ENCODE measurements at regions not wholly inside any gene's neighbourhood (a gene's known extent, or its start where the extent isn't known, plus 50 kb on each side); places are given as distances from the start of the nearest gene placed in this dataset.

- Histone ChIP-seq H3K36me3 (ENCODE audit: insufficient read depth) (no peaks in the 10 kb centered on the region), H3K4me2 (no peak overlapping the region), H3K4me1 (ENCODE audit: insufficient read depth) (peaks cover 37% of the 10 kb centered on the region), H3K27me3 (ENCODE audit: insufficient read depth) (no peaks in the 10 kb centered on the region), H2AFZ (no peak overlapping the region), H3K4me3 (no peak overlapping the region), H4K20me1 (replicated peaks; ENCODE audit: insufficient read depth) (no peaks in the 10 kb centered on the region), H3K79me2 (replicated peaks; ENCODE audit: insufficient read depth) (no peaks in the 10 kb centered on the region), H3F3A (replicated peaks; ENCODE audit: low read depth) (no peaks in the 10 kb centered on the region), H3K9me2 (ENCODE audit: insufficient read depth) (no peaks in the 10 kb centered on the region), H3K27ac (ENCODE audit: low read depth) (no peak overlapping the region)
- Mint-ChIP-seq H3K9me3 (no peaks in the 10 kb centered on the region), H3K36me3 (ENCODE audit: low read depth) (no peaks in the 10 kb centered on the region), H3K27me3 (ENCODE audit: insufficient read depth, low read depth, poor library complexity) (peaks cover 2% of the 10 kb centered on the region), H3K4me1 (peaks cover 25% of the 10 kb centered on the region), H3K4me3 (no peak overlapping the region), H3K27ac (no peak overlapping the region)
- ATAC-seq: no peak
- TF ChIP-seq STAT1 (IDR thresholded peaks at IDR 0.05; ENCODE audit: unreplicated experiment): no peak
- no peak for TF ChIP-seq REST (IDR thresholded peaks at IDR 0.05; ENCODE audit: unreplicated experiment)
- TF ChIP-seq, protein P1, sequence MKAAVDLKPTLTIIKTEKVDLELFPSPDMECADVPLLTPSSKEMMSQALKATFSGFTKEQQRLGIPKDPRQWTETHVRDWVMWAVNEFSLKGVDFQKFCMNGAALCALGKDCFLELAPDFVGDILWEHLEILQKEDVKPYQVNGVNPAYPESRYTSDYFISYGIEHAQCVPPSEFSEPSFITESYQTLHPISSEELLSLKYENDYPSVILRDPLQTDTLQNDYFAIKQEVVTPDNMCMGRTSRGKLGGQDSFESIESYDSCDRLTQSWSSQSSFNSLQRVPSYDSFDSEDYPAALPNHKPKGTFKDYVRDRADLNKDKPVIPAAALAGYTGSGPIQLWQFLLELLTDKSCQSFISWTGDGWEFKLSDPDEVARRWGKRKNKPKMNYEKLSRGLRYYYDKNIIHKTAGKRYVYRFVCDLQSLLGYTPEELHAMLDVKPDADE (IDR thresholded peaks at IDR 0.05): no peak
- TF ChIP-seq EZH2phosphoT487 (IDR thresholded peaks at IDR 0.05; ENCODE audit: unreplicated experiment): no peak
- no peak for TF ChIP-seq POLR2AphosphoS5 (IDR thresholded peaks at IDR 0.05; ENCODE audit: low read depth)
- TF ChIP-seq, protein P2, sequence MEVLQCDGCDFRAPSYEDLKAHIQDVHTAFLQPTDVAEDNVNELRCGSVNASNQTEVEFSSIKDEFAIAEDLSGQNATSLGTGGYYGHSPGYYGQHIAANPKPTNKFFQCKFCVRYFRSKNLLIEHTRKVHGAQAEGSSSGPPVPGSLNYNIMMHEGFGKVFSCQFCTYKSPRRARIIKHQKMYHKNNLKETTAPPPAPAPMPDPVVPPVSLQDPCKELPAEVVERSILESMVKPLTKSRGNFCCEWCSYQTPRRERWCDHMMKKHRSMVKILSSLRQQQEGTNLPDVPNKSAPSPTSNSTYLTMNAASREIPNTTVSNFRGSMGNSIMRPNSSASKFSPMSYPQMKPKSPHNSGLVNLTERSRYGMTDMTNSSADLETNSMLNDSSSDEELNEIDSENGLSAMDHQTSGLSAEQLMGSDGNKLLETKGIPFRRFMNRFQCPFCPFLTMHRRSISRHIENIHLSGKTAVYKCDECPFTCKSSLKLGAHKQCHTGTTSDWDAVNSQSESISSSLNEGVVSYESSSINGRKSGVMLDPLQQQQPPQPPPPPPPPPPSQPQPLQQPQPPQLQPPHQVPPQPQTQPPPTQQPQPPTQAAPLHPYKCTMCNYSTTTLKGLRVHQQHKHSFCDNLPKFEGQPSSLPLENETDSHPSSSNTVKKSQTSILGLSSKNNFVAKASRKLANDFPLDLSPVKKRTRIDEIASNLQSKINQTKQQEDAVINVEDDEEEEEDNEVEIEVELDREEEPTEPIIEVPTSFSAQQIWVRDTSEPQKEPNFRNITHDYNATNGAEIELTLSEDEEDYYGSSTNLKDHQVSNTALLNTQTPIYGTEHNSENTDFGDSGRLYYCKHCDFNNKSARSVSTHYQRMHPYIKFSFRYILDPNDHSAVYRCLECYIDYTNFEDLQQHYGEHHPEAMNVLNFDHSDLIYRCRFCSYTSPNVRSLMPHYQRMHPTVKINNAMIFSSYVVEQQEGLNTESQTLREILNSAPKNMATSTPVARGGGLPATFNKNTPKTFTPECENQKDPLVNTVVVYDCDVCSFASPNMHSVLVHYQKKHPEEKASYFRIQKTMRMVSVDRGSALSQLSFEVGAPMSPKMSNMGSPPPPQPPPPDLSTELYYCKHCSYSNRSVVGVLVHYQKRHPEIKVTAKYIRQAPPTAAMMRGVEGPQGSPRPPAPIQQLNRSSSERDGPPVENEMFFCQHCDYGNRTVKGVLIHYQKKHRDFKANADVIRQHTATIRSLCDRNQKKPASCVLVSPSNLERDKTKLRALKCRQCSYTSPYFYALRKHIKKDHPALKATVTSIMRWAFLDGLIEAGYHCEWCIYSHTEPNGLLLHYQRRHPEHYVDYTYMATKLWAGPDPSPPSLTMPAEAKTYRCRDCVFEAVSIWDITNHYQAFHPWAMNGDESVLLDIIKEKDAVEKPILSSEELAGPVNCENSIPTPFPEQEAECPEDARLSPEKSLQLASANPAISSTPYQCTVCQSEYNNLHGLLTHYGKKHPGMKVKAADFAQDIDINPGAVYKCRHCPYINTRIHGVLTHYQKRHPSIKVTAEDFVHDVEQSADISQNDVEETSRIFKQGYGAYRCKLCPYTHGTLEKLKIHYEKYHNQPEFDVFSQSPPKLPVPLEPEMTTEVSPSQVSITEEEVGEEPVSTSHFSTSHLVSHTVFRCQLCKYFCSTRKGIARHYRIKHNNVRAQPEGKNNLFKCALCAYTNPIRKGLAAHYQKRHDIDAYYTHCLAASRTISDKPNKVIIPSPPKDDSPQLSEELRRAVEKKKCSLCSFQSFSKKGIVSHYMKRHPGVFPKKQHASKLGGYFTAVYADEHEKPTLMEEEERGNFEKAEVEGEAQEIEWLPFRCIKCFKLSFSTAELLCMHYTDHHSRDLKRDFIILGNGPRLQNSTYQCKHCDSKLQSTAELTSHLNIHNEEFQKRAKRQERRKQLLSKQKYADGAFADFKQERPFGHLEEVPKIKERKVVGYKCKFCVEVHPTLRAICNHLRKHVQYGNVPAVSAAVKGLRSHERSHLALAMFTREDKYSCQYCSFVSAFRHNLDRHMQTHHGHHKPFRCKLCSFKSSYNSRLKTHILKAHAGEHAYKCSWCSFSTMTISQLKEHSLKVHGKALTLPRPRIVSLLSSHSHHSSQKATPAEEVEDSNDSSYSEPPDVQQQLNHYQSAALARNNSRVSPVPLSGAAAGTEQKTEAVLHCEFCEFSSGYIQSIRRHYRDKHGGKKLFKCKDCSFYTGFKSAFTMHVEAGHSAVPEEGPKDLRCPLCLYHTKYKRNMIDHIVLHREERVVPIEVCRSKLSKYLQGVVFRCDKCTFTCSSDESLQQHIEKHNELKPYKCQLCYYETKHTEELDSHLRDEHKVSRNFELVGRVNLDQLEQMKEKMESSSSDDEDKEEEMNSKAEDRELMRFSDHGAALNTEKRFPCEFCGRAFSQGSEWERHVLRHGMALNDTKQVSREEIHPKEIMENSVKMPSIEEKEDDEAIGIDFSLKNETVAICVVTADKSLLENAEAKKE (CRISPR knock-in tag; IDR thresholded peaks at IDR 0.05): no peak
- TF ChIP-seq CREB1 (CRISPR knock-in tag; IDR thresholded peaks at IDR 0.05; ENCODE audit: low read depth): no peak
- TF ChIP-seq ZNF331 (CRISPR knock-in tag; IDR thresholded peaks at IDR 0.05; ENCODE audit: low read depth): no peak
- TF ChIP-seq NANOG (IDR thresholded peaks at IDR 0.05; ENCODE audit: borderline replicate concordance): no peak
- TF ChIP-seq JUNB (IDR thresholded peaks at IDR 0.05; ENCODE audit: unreplicated experiment): no peak
- TF ChIP-seq ZNF114 (CRISPR knock-in tag; IDR thresholded peaks at IDR 0.05): no peak
- no peak for TF ChIP-seq CTCF (conservative IDR thresholded peaks at IDR 0.05; ENCODE audit: low read depth in 2 of 2)
- TF ChIP-seq EZH2 (IDR thresholded peaks at IDR 0.05; ENCODE audit: low read depth, unreplicated experiment): no peak
- DNase-seq (ENCODE audit: low spot score): no peak
Measured at GRCh38 chr16:61295311-61295710, 740.9 kb downstream of the CDH8 start.
